Fibroblast of skin of right biceps (primary cell): ENCODE measurements at regions not wholly inside any gene's neighbourhood (a gene's known extent, or its start where the extent isn't known, plus 50 kb on each side); places are given as distances from the start of the nearest gene placed in this dataset.
A peak's percentile ranks its signal among the peaks of the same experiment; 100 is the strongest.

Experiments used
- DNase-seq: peaks from one replicate; pipeline ENCODE4 v3.0.0-alpha.2; 2013

DNA sequence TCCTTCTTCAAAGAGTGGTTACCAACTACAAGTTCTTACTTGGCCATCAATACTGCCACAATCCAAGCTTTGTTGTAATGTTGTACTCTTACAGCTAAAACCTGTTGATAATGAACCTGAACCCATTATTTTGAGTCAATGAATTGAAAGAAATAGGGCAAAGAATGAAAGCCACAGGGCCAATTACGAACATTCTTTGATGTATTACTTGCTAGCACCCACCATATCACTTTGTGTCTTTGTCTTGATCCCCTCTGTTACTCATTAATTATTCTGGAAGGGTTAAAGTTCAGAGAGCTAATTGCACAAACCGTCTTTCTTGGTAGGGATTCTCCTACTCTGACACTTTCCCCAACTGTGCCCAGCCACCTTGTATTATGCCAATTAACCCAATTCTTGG is 53.2 kb upstream of the TFEC start:
- DNase-seq = no peak

DNA sequence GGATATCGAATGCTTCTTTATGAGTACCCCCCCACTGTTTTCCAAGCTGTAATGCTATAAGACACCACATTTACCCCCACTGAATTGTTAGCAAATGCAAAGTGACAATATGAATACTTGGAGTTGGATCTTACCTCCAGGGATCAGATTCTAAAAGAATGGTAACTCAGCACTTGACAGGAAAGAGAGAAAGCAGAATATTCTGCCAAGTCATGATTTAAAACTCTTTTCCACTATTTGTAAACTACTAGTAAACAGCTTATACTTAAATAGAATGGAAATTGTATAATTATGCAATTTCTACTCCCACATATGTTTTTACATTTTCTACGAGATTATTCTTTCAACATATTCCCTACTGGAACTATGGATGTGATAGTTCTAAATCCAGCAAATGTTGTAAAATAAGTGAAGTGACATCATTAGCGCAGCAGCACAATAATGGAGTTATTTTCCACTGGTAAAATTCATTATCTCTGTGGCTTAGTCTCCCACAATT is 56.0 kb upstream of the TFEC start:
- no peak for DNase-seq

DNA sequence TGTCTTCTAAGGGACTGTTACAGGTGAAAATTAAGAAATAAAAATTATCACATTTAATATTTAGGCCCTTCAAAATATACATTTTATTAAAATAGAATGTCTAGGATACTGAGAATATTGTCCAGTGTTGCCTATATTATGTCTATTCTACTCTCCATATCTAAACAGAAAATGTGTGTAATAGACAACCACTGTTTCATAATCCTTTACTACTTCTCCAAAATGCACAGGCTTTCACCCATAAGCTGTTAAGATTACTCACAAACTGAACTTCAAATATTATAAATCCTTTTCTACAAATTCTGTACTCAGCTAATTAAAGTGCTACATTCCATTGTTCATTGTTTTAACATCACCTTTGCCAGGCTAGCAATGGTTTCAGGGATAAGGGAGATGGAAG is 56.7 kb upstream of the TFEC start:
- no peak for DNase-seq

DNA sequence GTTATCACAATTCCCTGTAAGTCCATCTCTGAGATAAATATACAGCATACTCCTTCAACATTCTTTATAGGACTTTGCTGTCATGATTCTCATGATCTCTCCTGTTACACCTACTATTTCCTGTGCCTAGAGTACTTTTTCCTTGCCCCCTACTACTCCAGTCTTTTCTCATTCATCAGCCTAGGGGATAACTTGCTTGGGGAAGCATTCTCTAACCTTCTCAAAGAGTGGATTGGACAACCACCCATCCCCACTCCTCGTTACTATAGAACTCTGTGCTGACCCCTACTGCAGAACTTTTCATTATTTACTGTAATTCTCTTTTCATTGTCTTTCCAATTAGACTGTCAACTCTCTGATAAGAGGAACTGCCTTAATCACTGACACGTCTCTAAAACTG is 57.4 kb upstream of the TFEC start:
- no peak for DNase-seq

DNA sequence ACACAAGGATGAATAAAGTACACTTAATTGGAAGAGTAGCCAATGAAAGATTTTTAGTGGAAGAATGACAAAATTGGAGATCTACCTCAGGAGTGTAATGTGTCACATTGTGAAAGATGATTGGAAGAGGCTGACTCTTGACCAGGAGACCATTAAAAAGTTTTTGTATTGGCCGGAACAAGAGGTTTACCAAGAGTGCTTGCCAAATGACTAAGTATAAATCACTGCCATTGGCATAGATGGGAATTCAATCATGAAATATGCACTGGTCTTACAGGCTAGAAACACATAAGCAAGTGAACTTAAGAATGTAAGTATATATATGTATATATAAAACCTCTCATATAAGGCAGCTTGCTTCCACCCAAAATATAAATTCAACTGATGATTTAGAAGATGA is 58.7 kb upstream of the TFEC start:
- no peak for DNase-seq

DNA sequence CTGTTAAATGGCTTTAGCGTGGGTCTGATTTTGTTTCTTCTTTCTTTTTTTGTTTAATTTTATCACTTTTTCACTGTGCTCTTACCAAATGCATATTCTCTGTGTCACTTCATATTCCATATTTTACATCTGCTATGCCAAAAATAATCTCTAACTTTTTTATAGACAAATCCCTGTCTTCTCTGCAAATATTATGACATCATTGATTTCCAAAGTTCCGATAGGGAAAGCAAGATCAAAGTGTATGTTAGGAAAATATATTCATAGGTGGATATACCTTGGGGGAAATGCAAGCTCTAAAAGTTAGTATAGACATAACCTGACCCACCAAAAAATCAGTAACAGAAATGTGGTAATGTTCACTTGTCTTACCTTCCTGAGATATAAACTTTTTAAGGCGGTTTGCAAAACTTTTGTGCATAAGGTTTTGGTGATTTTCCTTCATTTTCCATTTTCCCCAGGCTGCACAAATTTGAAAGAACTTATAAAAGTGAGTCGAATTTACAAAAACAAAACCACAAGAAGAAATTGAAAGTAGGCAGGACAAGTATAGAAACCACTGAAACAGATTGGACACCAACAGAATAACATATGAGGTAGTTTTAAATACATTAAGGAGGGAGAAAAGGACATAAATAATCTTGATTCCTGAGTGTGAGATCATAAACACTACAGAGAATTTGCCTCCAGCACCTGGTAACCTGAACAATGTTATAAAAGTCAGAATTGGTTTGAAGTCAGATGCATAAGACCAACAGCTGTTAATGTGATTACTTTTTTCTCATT is 63.1 kb upstream of the TFEC start:
- no peak for DNase-seq

DNA sequence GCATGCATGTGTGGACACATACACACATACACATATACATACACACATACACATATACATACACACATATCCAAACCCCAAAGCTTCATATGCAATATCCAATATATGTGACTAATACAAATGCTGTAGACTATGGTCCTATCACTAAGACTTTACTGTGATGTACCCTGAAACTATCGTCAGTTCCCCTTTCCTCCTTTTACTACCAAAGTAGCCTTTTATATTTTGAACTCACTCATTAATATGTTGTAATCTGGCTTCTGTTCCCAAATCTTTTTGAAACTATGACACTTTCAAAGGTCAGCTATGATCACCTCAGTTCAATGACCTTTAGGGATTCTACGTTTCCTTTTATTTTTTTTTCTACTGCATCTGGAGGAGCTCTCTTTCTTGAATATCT is 64.8 kb upstream of the TFEC start:
- no peak for DNase-seq

DNA sequence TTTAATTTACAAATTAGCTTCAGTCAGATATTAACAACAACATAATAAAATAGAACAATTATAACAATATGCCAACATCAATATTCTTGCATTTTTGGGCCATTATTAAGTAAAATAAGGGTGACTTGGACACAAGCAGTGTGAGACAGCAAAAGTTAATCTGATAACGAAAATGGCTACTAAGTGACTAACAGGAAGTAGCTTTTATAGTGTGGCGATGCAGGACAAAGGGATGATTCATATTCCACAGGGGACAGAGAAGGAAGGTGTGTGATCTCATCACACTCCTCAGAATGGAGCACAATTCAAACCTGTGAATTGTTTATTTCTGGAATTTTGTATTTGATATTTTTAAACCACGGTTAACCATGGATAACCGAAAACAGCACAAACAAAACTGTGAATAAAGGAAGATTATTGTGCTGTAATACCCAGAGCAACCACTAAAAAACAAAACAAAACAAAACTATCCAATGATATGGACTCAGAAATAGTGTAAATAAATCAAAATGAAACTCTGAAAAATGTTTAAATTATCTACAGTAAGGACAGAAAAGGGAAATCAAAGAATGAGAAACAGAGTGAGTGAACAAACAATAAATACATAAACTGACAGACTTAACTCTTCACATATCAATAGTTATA is 66.9 kb upstream of the TFEC start:
- DNase-seq = peak; percentile 82

- DNase-seq = no peak
Observed at GRCh38 chr7:116098175-116098574, 67.6 kb upstream of the TFEC start.

GRCh38 chr7:116100626-116101025 is 70.1 kb upstream of the TFEC start:
- no peak for DNase-seq

DNA sequence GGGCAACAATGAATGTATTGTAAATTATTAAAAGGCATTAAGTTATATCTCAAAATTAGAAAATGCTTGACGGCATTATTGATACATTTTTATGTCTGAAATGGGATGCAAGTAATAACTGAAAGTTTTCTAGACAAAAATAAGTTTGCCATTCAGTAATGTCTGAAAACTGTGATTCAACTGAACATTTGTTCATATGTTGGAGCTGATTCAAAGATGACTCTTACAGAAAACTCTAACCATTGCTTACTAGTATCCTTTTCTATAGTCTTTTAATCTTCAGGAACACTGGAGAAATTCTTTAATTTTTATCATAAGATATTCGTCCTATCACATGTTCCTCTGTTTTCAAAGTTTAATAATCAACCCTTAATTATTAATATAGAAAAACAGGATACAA is 71.1 kb upstream of the TFEC start:
- peak; percentile 49 for DNase-seq

- DNase-seq = no peak
Observed at GRCh38 chr7:116111475-116111874, 80.9 kb upstream of the TFEC start.

DNA sequence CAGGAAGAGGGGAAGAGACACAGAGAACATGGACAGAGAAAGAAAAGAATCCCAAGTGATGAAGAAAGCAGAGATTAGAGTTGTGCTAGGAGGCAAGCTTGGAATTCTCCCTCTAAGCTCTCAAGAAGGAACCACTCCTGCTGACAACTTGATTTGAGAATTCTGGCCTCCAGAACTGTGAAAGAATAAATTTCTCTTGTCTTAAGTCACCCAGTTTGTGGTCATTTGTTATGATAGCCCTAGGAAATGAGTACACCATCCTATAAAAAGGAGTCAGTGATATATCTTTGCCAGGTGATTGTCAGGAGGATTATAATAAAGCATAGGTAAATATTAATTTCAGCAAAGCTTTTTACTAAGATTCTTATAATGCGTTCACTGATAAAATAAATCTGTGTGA is 82.7 kb upstream of the TFEC start:
- no peak for DNase-seq

DNA sequence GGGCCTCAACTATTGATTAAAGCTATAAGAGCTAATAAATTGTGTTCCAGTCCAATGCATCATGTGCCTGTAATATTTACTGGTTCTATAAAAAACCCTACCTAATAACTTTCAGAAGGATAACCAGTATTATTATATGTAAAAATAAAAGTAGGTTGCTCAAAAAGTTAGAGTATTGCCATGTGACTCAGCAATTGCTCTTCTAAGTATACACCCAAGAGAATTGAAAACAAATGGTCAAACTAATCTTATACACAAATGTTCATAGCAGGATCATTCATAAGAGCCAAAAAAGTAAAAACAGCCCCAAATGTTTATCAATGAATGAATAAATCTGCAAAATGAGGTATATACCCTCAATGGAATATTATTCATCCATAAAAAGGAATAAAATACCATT is 89.5 kb upstream of the TES start:
- no peak for DNase-seq

DNA sequence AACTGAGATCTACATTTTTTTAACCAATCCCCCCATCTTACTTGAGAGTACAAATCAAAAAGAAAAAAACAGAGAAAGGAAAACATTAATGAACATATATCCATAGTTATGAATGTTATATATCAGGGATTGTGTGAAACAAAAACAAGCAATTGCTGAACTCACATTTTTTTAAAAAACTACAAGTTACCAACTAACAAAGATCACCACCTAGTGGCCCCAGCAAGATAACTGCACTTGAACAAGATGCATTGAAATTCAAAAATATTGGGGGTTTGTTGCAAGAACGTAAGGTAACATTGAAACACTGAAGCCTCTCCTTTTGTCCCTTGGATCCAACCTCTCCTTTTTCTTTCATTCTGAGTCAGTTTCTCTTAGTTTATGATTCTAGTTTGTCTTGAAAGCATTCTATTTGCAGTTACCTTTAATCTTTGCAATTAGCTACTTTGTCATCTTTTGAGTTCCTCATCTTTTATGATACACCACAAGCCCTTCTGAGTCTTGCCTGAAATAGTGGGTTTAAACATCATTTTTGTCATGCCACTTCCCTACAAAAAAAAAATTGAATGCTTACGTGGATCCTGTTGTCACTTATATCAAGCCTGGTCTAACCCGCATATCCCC is 87.3 kb upstream of the TES start:
- peak; percentile 45 for DNase-seq

DNA sequence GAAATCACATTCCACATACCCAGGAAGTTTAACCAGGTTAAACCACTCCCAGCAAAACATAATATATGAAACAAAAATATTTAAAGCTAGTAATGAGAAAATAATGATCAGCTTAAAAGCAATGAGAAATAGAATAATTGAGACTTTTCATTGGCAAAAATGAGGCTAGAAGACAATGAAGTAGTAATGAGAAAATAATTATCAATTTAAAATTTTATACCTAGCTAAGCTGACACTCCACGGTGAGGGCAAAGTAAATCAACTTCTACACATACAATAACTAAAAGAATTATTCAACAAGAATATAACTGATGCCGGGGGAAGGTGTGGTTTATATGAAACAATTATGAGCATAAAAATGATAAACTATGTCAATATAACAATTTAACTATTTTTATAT is 82.2 kb upstream of the TES start:
- no peak for DNase-seq

DNA sequence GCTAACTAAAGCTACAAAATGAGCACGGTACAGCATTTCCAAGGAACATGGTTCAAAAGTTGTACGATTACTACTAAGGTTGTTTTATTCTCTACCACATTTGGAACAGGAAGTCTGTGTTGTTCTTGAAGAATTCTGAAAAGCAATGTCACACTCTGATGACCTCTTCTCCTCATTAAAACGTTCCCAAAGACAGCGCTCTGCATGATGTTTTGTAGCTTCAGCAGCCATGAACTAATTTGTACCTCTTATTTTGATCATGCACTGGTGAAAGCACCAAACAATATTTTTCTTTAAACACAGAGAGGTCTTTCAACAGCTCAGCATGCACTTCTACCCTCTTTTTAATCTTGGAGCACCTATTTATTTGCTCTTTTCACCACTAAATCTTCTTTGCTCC is 75.0 kb upstream of the TES start:
- no peak for DNase-seq

GRCh38 chr7:116138202-116138801 is 72.0 kb upstream of the TES start:
- DNase-seq = peak; percentile 72

GRCh38 chr7:116139007-116139406 is 71.3 kb upstream of the TES start:
- peak; percentile 2 for DNase-seq

- peak; percentile 14 for DNase-seq
Observed at GRCh38 chr7:116139807-116140206, 70.5 kb upstream of the TES start.

- no peak for DNase-seq
Observed at GRCh38 chr7:116142374-116142773, 68.0 kb upstream of the TES start.

DNA sequence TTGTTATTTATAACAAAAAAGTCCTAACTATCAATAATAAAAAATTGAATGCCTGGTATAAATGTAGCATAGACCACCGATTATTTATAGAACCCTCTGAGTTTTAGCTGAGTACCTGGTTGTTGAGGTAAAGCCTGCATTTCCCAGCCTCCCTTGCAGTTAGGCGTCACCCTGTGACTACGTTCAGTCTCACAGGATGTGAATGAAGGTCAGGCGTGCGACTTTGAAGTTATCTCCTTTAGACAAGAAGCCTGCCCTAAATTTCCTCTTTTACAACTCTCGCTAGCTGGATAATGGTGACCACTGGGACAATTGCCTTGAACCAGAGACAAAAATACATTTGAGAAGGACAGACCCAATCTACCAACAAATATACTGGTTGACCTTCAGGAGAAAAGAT is 67.5 kb upstream of the TES start:
- DNase-seq = no peak

GRCh38 chr7:116145245-116145852 is 65.0 kb upstream of the TES start:
- no peak for DNase-seq
